Stomach (tissue), 4 donors: ENCODE measurements at regions not wholly inside any gene's neighbourhood (a gene's known extent, or its start where the extent isn't known, plus 50 kb on each side); places are given as distances from the start of the nearest gene placed in this dataset.

Experiments
- CTCF ChIP-seq, 7 experiments: fragments of 450-650 bp in 4 of 7; fragments of 200-600 bp in 3 of 7; sonication (generic) in 3 of 7; IDR thresholded peaks; one replicate each; pipeline ENCODE4 v1.5.1; 2016 to 2019; ENCODE audit warnings: antibody characterized with exemption in 7 of 7, control low read depth in 2 of 7, mild to moderate bottlenecking in 1 of 7
- POLR2A ChIP-seq, 4 donors: fragments of 450-650 bp; IDR thresholded peaks; one replicate each; pipeline ENCODE4 v1.6.1; 2016; ENCODE audit warnings: antibody characterized with exemption in 4 of 4, control low read depth in 2 of 4, mild to moderate bottlenecking in 1 of 4, moderate library complexity in 1 of 4
- POLR2AphosphoS5 ChIP-seq, 3 donors: sonication (generic); formaldehyde crosslinking; IDR thresholded peaks; one replicate each; pipeline ENCODE4 v1.6.1; 2016; ENCODE audit warnings: antibody characterized with exemption in 3 of 3

- TF ChIP-seq CTCF (IDR thresholded peaks at IDR 0.05) (no peak), POLR2A (IDR thresholded peaks at IDR 0.05) (no peak), POLR2AphosphoS5 (IDR thresholded peaks at IDR 0.05) (no peak)
Observed at GRCh38 chr13:105597573-105597972, 937.9 kb downstream of the EFNB2 start.
